H1 (cell line): ENCODE measurements at regions not wholly inside any gene's neighbourhood (a gene's known extent, or its start where the extent isn't known, plus 50 kb on each side); places are given as distances from the start of the nearest gene placed in this dataset.

Source experiments
- CTCF ChIA-PET: fragments of 300-600 bp; sonication (Branson Sonifier 250); formaldehyde crosslinking; loops from one replicate; lab custom pipeline; 2021; ENCODE audit not compliant: partially characterized antibody; lab: Charles Lee
- POLR2A ChIA-PET: fragments of 300-600 bp; sonication (Branson Sonifier 250); formaldehyde crosslinking; loops from one replicate; lab custom pipeline; 2021; ENCODE audit warnings: inconsistent platforms; ENCODE audit not compliant: partially characterized antibody; lab: Charles Lee
- DNase-seq, 2 experiments: peaks; one replicate each; pipeline versions ENCODE4 v3.0.0 to v3.0.0-alpha.2; 2010 to 2022; ENCODE audit warnings: low spot score in 2 of 2, low read depth in 1 of 2, mixed read lengths in 1 of 2
- FAIRE-seq: peaks from 2 replicates; lab custom pipeline; 2011; peaks lifted over from hg19 to GRCh38; lab: Jason Lieb, UNC
- H2AFZ ChIP-seq: 2 replicates; pipeline ENCODE4 v1.8.1; 2012; ENCODE audit warnings: low read length, inconsistent platforms
- H2AK5ac ChIP-seq: 2 replicates; pipeline ENCODE4 v1.6.1; 2013; ENCODE audit warnings: low read depth, low read length
- H2BK120ac ChIP-seq: replicated peaks from 2 replicates; pipeline ENCODE3; 2013; ENCODE audit warnings: low read depth, low read length, inconsistent platforms
- H2BK12ac ChIP-seq: 2 replicates; pipeline ENCODE4 v1.6.1; 2013; ENCODE audit warnings: low read depth, low read length
- H2BK15ac ChIP-seq: 2 replicates; pipeline ENCODE4 v1.6.1; 2013; ENCODE audit warnings: low read length
- H2BK20ac ChIP-seq: 2 replicates; pipeline ENCODE4 v1.6.1; 2013; ENCODE audit warnings: low read length
- H2BK5ac ChIP-seq: 2 replicates; pipeline ENCODE4 v1.6.1; 2013; ENCODE audit warnings: low read depth, low read length
- H3K14ac ChIP-seq: 2 replicates; pipeline ENCODE4 v1.6.1; 2013; ENCODE audit warnings: inconsistent platforms; ENCODE audit not compliant: insufficient read length
- H3K18ac ChIP-seq: 2 replicates; pipeline ENCODE4 v1.6.1; 2013; ENCODE audit warnings: low read length; ENCODE audit errors: extremely low read depth
- H3K23ac ChIP-seq: 2 replicates; pipeline ENCODE4 v1.6.1; 2013; ENCODE audit warnings: inconsistent platforms; ENCODE audit not compliant: insufficient read length
- H3K23me2 ChIP-seq: 2 replicates; pipeline ENCODE4 v1.6.1; 2013; ENCODE audit warnings: low read depth, low read length
- H3K27ac ChIP-seq: 2 replicates; pipeline ENCODE4 v1.6.1; 2011; ENCODE audit warnings: low read depth, low read length, inconsistent platforms
- H3K27me3 ChIP-seq, 4 experiments: replicated peaks in 1 of 4; 1 replicate in 1 of 4; 2 replicates in 3 of 4; pipeline versions ENCODE4 v1.6.1 to v1.8.1; 2011 to 2013; ENCODE audit warnings: low read length in 3 of 4, mild to moderate bottlenecking in 3 of 4, inconsistent platforms in 2 of 4, mixed read lengths in 2 of 4, moderate library complexity in 1 of 4; ENCODE audit not compliant: control insufficient read depth in 3 of 4, insufficient read depth in 3 of 4; ENCODE audit errors: extremely low read depth in 1 of 4
- H3K36me3 ChIP-seq, 4 experiments: 2 replicates each; pipeline versions ENCODE4 v1.6.1 to v1.8.1; 2011 to 2013; ENCODE audit warnings: mild to moderate bottlenecking in 4 of 4, low read length in 3 of 4, moderate library complexity in 2 of 4, control low read depth in 1 of 4, inconsistent platforms in 1 of 4; ENCODE audit not compliant: insufficient read depth in 4 of 4, control insufficient read depth in 2 of 4
- H3K4ac ChIP-seq: replicated peaks from 2 replicates; pipeline ENCODE3; 2013; ENCODE audit warnings: low read length, low read depth, mixed read lengths, inconsistent platforms; ENCODE audit not compliant: insufficient read length
- H3K4me1 ChIP-seq, 4 experiments: replicated peaks in 1 of 4; 1 replicate in 1 of 4; 2 replicates in 3 of 4; pipeline versions ENCODE4 v1.6.1 to v1.8.1; 2011 to 2013; ENCODE audit warnings: low read length in 3 of 4, inconsistent platforms in 2 of 4, mixed read lengths in 1 of 4; ENCODE audit not compliant: insufficient read depth in 4 of 4, control insufficient read depth in 3 of 4
- H3K4me2 ChIP-seq, 2 experiments: 2 replicates each; pipeline versions ENCODE4 v1.6.1 to v1.8.1; 2011 to 2013; ENCODE audit warnings: low read depth in 2 of 2, low read length in 2 of 2, control low read depth in 1 of 2, inconsistent platforms in 1 of 2, mild to moderate bottlenecking in 1 of 2; ENCODE audit not compliant: insufficient read depth in 1 of 2
- H3K4me3 ChIP-seq, 4 experiments: fragments of 200-600, 300-600 bp in 1 of 4; sonication (generic), shearing (Covaris generic), sonication (Bioruptor Twin) in 1 of 4; 2 replicates each; pipeline versions ENCODE4 v1.5.1 to v1.8.1; 2011 to 2016; ENCODE audit warnings: low read length in 4 of 4, low read depth in 3 of 4, control low read depth in 2 of 4, inconsistent platforms in 2 of 4, mild to moderate bottlenecking in 2 of 4, mixed read lengths in 1 of 4, moderate library complexity in 1 of 4; ENCODE audit not compliant: insufficient read depth in 2 of 4; ENCODE audit errors: extremely low read depth in 1 of 4
- H3K56ac ChIP-seq: replicated peaks from 2 replicates; pipeline ENCODE3; 2013; ENCODE audit warnings: low read depth, mild to moderate bottlenecking, mixed read lengths, low read length, inconsistent platforms; ENCODE audit not compliant: insufficient read length
- H3K79me1 ChIP-seq: 2 replicates; pipeline ENCODE4 v1.6.1; 2013; ENCODE audit warnings: low read depth, low read length, control low read depth
- H3K79me2 ChIP-seq, 2 experiments: 2 replicates each; pipeline versions ENCODE4 v1.6.1 to v1.8.1; 2012 to 2013; ENCODE audit warnings: low read length in 2 of 2, mild to moderate bottlenecking in 2 of 2, inconsistent platforms in 1 of 2; ENCODE audit not compliant: insufficient read depth in 2 of 2, control insufficient read depth in 1 of 2
- H3K9ac ChIP-seq, 4 experiments: replicated peaks in 1 of 4; 1 replicate in 1 of 4; 2 replicates in 3 of 4; pipeline versions ENCODE4 v1.6.1 to v1.8.1; 2011 to 2013; ENCODE audit warnings: low read depth in 3 of 4, low read length in 3 of 4, control low read depth in 2 of 4, mild to moderate bottlenecking in 2 of 4, moderate library complexity in 2 of 4, inconsistent platforms in 1 of 4; ENCODE audit errors: extremely low read depth in 1 of 4
- H3K9me3 ChIP-seq, 2 experiments: 2 replicates each; pipeline versions ENCODE4 v1.6.1 to v1.8.1; 2012 to 2013; ENCODE audit warnings: mild to moderate bottlenecking in 2 of 2, moderate library complexity in 2 of 2, control low read depth in 1 of 2, inconsistent platforms in 1 of 2, low read depth in 1 of 2, low read length in 1 of 2, mixed read lengths in 1 of 2; ENCODE audit not compliant: insufficient read depth in 2 of 2
- H4K20me1 ChIP-seq, 2 experiments: replicated peaks in 1 of 2; 2 replicates each; pipeline versions ENCODE3 to v1.8.1; 2011 to 2013; ENCODE audit warnings: inconsistent platforms in 2 of 2, low read length in 2 of 2, mild to moderate bottlenecking in 1 of 2; ENCODE audit not compliant: insufficient read depth in 2 of 2, control insufficient read depth in 1 of 2
- H4K5ac ChIP-seq: 2 replicates; pipeline ENCODE4 v1.6.1; 2013; ENCODE audit warnings: low read length, low read depth, mixed read lengths, inconsistent platforms; ENCODE audit not compliant: insufficient read length
- H4K8ac ChIP-seq: 2 replicates; pipeline ENCODE4 v1.8.0; 2013; ENCODE audit warnings: mild to moderate bottlenecking, moderate library complexity, low read length, inconsistent platforms; ENCODE audit not compliant: insufficient read depth; ENCODE audit errors: extremely low read depth
- H4K91ac ChIP-seq: replicated peaks from 2 replicates; pipeline ENCODE3; 2013; ENCODE audit warnings: low read length, mixed read lengths, inconsistent platforms; ENCODE audit not compliant: insufficient read length
- ASH2L ChIP-seq: fragments of 200-600, 300-600 bp; sonication (generic); IDR thresholded peaks from one replicate; pipeline ENCODE4 v1.7.1; 2017; ENCODE audit warnings: low read length
- BACH1 ChIP-seq: IDR thresholded peaks from 2 replicates; pipeline ENCODE4 v1.6.1; 2012; ENCODE audit warnings: low read length, improper control_type of control experiment
- CREB1 ChIP-seq: IDR thresholded peaks from 2 replicates; pipeline ENCODE4 v1.6.1; 2012; ENCODE audit warnings: inconsistent platforms
- CTBP2 ChIP-seq: IDR thresholded peaks from 2 replicates; pipeline ENCODE4 v1.7.0; 2011; ENCODE audit warnings: borderline replicate concordance, mild to moderate bottlenecking, moderate library complexity, mixed read lengths, low read length; ENCODE audit not compliant: insufficient read depth, insufficient read length
- EGR1 ChIP-seq: IDR thresholded peaks from 2 replicates; pipeline ENCODE4 v1.6.1; 2011; ENCODE audit warnings: low read depth, low read length, borderline replicate concordance
- FOSL1 ChIP-seq: IDR thresholded peaks from 2 replicates; pipeline ENCODE4 v1.6.1; 2011; ENCODE audit warnings: mild to moderate bottlenecking, low read depth, low read length, moderate library complexity; ENCODE audit not compliant: insufficient read depth
- JUN ChIP-seq: IDR thresholded peaks from 2 replicates; pipeline ENCODE4 v1.6.1; 2011; ENCODE audit warnings: low read depth, mild to moderate bottlenecking, improper control_type of control experiment, low read length
- KDM4A ChIP-seq: IDR thresholded peaks from one replicate; pipeline ENCODE4 v1.7.1; 2012; ENCODE audit warnings: low read depth, mild to moderate bottlenecking, moderate library complexity, low read length, inconsistent platforms; ENCODE audit not compliant: severe bottlenecking
- KDM5A ChIP-seq: fragments of 200-600 bp; IDR thresholded peaks from 2 replicates; pipeline ENCODE4 v1.7.1; 2012; ENCODE audit warnings: mild to moderate bottlenecking, low read length, inconsistent platforms, mixed read lengths
- MAFK ChIP-seq: IDR thresholded peaks from 2 replicates; pipeline ENCODE4 v1.6.1; 2012; ENCODE audit warnings: low read depth, mild to moderate bottlenecking, improper control_type of control experiment, low read length
- PHF8 ChIP-seq: fragments of 200-600 bp; sonication (generic); conservative IDR thresholded peaks from 2 replicates; pipeline ENCODE4 v1.7.1; 2012; ENCODE audit warnings: low read depth, mild to moderate bottlenecking, inconsistent platforms, low read length, moderate library complexity
- RBBP5 ChIP-seq: IDR thresholded peaks from 2 replicates; pipeline ENCODE4 v1.7.1; 2012; ENCODE audit warnings: low read depth, mild to moderate bottlenecking, inconsistent platforms, low read length, moderate library complexity, borderline replicate concordance
- SP1 ChIP-seq: IDR thresholded peaks from 2 replicates; pipeline ENCODE4 v1.6.1; 2011; ENCODE audit warnings: low read depth, low read length
- SRF ChIP-seq: IDR thresholded peaks from 2 replicates; pipeline ENCODE4 v1.6.1; 2011; ENCODE audit warnings: mild to moderate bottlenecking, low read depth, low read length, moderate library complexity
- WGBS, 2 experiments: shearing (Covaris generic) in 1 of 2; methylation state at CpG; one replicate each; pipeline versions ENCODE4 v1.1.6 to v1.1.7; 2013 to 2015; ENCODE audit warnings: low lambda C conversion rate in 2 of 2, mixed read lengths in 2 of 2, inconsistent platforms in 1 of 2, low coverage in 1 of 2, missing lambda C conversion rate in 1 of 2; ENCODE audit not compliant: insufficient replicate concordance in 2 of 2, insufficient coverage in 1 of 2, insufficient read length in 1 of 2; ENCODE audit errors: extremely low coverage in 1 of 2, missing lambda C conversion rate in 1 of 2; 5-methylcytosine and 5-hydroxymethylcytosine counted together

- Histone ChIP-seq H2BK12ac (no peak overlapping the region), H3K56ac (no peak overlapping the region), H3K27ac (no peak overlapping the region), H2BK20ac (no peak overlapping the region), H3K14ac (no peak overlapping the region), H3K27me3 (no peaks in the 10 kb centered on the region), H4K8ac (no peak overlapping the region), H4K20me1 (no peaks in the 10 kb centered on the region), H2BK120ac (no peak overlapping the region), H3K23me2 (no peaks in the 10 kb centered on the region), H2BK5ac (no peak overlapping the region), H3K4ac (no peak overlapping the region), H2AK5ac (no peak overlapping the region), H3K4me2 (no peak overlapping the region), H4K91ac (no peak overlapping the region), H3K18ac (no peak overlapping the region), H2BK15ac (no peak overlapping the region), H3K79me2 (no peaks in the 10 kb centered on the region), H2AFZ (0 out of 2 replicates have a peak overlapping the region, but pooled peaks have one; percentile 36), H4K5ac (no peak overlapping the region), H3K36me3 (no peaks in the 10 kb centered on the region), H3K4me3 (no peak overlapping the region), H3K9me3 (no peaks in the 10 kb centered on the region), H3K4me1 (peaks cover 0 to 2% (median under 1%) of the 10 kb centered on the region in 4 experiments; a peak in 1 of 7 replicates), H3K9ac (no peak overlapping the region), H3K79me1 (no peaks in the 10 kb centered on the region), H3K23ac (no peak overlapping the region)
- CTCF ChIA-PET: interaction anchor here (1.0 to 2.2 kb wide), 3 partner anchors 8 to 13 kb away, joined by 3 to 10 read pairs (median 5); no protein-coding TSS in a partner anchor
- FAIRE-seq (no peak), DNase-seq (no peak)
- 91% methylated on average over 7 of the region's 7 CpGs; no CpG with 5 or more reads in 1 of the 2 experiments for WGBS, 2 experiments
- POLR2A ChIA-PET: interaction anchor here (0.6 kb wide), 1 partner anchor 15 kb away, joined by 3 read pairs; no protein-coding TSS in a partner anchor
- no peak for TF ChIP-seq PHF8
- TF ChIP-seq FOSL1: no peak
- TF ChIP-seq JUN: no peak
- TF ChIP-seq ASH2L: no peak
- no peak for TF ChIP-seq EGR1
- TF ChIP-seq SRF: no peak
- TF ChIP-seq KDM4A: no peak
- TF ChIP-seq CTBP2: no peak
- TF ChIP-seq MAFK: no peak
- no peak for TF ChIP-seq BACH1
- TF ChIP-seq RBBP5: no peak
- no peak for TF ChIP-seq SP1
- TF ChIP-seq KDM5A: no peak
- no peak for TF ChIP-seq CREB1
These were observed 203.6 kb upstream of the NBEA start for GRCh38 chr13:34738254-34738992.
